AML-193 (cell line): ENCODE measurements at regions not wholly inside any gene's neighbourhood (a gene's known extent, or its start where the extent isn't known, plus 50 kb on each side); places are given as distances from the start of the nearest gene placed in this dataset.

Source experiments
- DNase-seq, 2 experiments: peaks; one replicate each; lab custom pipeline; 2025; lab: John Stamatoyannopoulos, UW

- no peak for DNase-seq
Observed at GRCh38 chr3:174776636-174777035, 82.5 kb upstream of the NAALADL2 start.

- DNase-seq: no peak
Observed at GRCh38 chr3:174777813-174778212, 81.3 kb upstream of the NAALADL2 start.

- DNase-seq: no peak
Observed at GRCh38 chr3:174783502-174783901, 75.6 kb upstream of the NAALADL2 start.

- DNase-seq: no peak
Observed at GRCh38 chr3:174784206-174784934, 74.8 kb upstream of the NAALADL2 start.

GRCh38 chr3:174786825-174787224 is 72.3 kb upstream of the NAALADL2 start:
- no peak for DNase-seq

GRCh38 chr3:174791161-174791560 is 68.0 kb upstream of the NAALADL2 start:
- DNase-seq: no peak

GRCh38 chr3:174792864-174793263 is 66.3 kb upstream of the NAALADL2 start:
- no peak for DNase-seq
